OCI-LY7 (cell line): ENCODE measurements at regions not wholly inside any gene's neighbourhood (a gene's known extent, or its start where the extent isn't known, plus 50 kb on each side); places are given as distances from the start of the nearest gene placed in this dataset.

Source experiments
- CTCF ChIP-seq: fragments of 200-600 bp; sonication (generic); conservative IDR thresholded peaks from 2 replicates; pipeline ENCODE4 v1.5.1; 2014; ENCODE audit warnings: mild to moderate bottlenecking, antibody characterized with exemption, low read length, moderate library complexity, mixed read lengths
- EZH2phosphoT487 ChIP-seq: fragments of 200-600 bp; sonication (generic); IDR thresholded peaks from 2 replicates; pipeline ENCODE4 v1.6.1; 2018; ENCODE audit warnings: low read depth, borderline replicate concordance, mild to moderate bottlenecking, mixed run types, antibody characterized with exemption, low read length, moderate library complexity, mixed read lengths

GRCh38 chr4:131084997-131085396, 1989.0 kb downstream of the C4orf33 start:
- no peak for TF ChIP-seq CTCF
- TF ChIP-seq EZH2phosphoT487: no peak
